Astrocyte (in vitro differentiated cells and primary cell): ENCODE measurements at regions not wholly inside any gene's neighbourhood (a gene's known extent, or its start where the extent isn't known, plus 50 kb on each side); places are given as distances from the start of the nearest gene placed in this dataset.

ENCODE experiments used
- EZH2 ChIP-seq: IDR thresholded peaks from 2 replicates; pipeline ENCODE4 v1.6.1; 2012; ENCODE audit warnings: mild to moderate bottlenecking, low read length, inconsistent platforms; ENCODE audit not compliant: insufficient read depth
- TF ChIP-seq, protein P1 (sequence below): IDR thresholded peaks from 2 replicates; pipeline ENCODE4 v1.5.1; 2011; ENCODE audit warnings: low read depth, mild to moderate bottlenecking, inconsistent platforms, low read length, moderate library complexity; ENCODE audit not compliant: insufficient read depth

DNA sequence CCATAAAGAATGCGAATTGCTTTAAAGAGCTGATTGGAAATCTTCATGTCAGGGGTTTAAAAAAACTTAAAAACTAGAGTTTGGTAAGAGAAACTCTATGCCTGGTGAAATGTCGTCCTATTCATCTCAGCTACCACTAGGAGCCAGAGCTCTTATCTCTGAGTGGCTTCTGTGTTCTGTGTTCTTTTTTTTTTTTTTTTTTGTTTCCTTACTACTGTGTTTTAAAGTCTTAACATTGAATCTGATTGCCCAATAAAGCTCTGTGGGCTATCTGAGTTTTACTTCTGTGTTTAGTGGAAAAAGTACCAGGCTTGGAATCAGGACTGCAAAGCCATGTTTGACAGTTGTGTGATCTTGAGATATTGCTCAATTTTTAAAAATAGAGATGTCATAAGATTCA, 494.8 kb downstream of the RIT2 start:
- TF ChIP-seq, protein P1, sequence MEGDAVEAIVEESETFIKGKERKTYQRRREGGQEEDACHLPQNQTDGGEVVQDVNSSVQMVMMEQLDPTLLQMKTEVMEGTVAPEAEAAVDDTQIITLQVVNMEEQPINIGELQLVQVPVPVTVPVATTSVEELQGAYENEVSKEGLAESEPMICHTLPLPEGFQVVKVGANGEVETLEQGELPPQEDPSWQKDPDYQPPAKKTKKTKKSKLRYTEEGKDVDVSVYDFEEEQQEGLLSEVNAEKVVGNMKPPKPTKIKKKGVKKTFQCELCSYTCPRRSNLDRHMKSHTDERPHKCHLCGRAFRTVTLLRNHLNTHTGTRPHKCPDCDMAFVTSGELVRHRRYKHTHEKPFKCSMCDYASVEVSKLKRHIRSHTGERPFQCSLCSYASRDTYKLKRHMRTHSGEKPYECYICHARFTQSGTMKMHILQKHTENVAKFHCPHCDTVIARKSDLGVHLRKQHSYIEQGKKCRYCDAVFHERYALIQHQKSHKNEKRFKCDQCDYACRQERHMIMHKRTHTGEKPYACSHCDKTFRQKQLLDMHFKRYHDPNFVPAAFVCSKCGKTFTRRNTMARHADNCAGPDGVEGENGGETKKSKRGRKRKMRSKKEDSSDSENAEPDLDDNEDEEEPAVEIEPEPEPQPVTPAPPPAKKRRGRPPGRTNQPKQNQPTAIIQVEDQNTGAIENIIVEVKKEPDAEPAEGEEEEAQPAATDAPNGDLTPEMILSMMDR = no peak
- TF ChIP-seq EZH2 = no peak
